GM23338 (cell line): ENCODE measurements at regions not wholly inside any gene's neighbourhood (a gene's known extent, or its start where the extent isn't known, plus 50 kb on each side); places are given as distances from the start of the nearest gene placed in this dataset.

Experiments used
- ATAC-seq: fragments of 200-7000 bp; cut with Tn5 transposase; 3 replicates; pipeline ENCODE4 v1.9.1; 2020
- DNase-seq: peaks from one replicate; pipeline ENCODE4 v3.0.0-alpha.2; 2015; ENCODE audit warnings: low spot score
- H2AFZ ChIP-seq: fragments of 200-600 bp; sonication (generic); 2 replicates; pipeline ENCODE4 v1.8.0; 2016; ENCODE audit warnings: antibody characterized with exemption, mild to moderate bottlenecking, moderate library complexity
- H3F3A ChIP-seq: fragments of 200-600 bp; sonication (generic); replicated peaks from 2 replicates; pipeline ENCODE4 v1.8.0; 2017; ENCODE audit warnings: antibody characterized with exemption, mixed run types, low read depth
- H3K27ac ChIP-seq: fragments of 200-600 bp; sonication (generic); 2 replicates; pipeline ENCODE4 v1.6.1; 2016; ENCODE audit warnings: low read depth
- H3K27me3 ChIP-seq: fragments of 200-600 bp; sonication (generic); 2 replicates; pipeline ENCODE4 v1.8.0; 2016; ENCODE audit warnings: mild to moderate bottlenecking, mixed run types, moderate library complexity; ENCODE audit not compliant: insufficient read depth
- H3K36me3 ChIP-seq: fragments of 200-600 bp; sonication (generic); 2 replicates; pipeline ENCODE4 v1.8.0; 2016; ENCODE audit warnings: mild to moderate bottlenecking; ENCODE audit not compliant: insufficient read depth
- H3K4me1 ChIP-seq: fragments of 200-600 bp; sonication (generic); 2 replicates; pipeline ENCODE4 v1.8.0; 2016; ENCODE audit warnings: mild to moderate bottlenecking, moderate library complexity; ENCODE audit not compliant: insufficient read depth
- H3K4me2 ChIP-seq: fragments of 200-600 bp; sonication (generic); 2 replicates; pipeline ENCODE4 v1.7.1; 2017; ENCODE audit warnings: mixed run types
- H3K4me3 ChIP-seq: fragments of 200-600 bp; sonication (generic); 2 replicates; pipeline ENCODE4 v1.6.1; 2016; ENCODE audit warnings: mixed run types
- H3K79me2 ChIP-seq: fragments of 200-600 bp; sonication (generic); replicated peaks from 2 replicates; pipeline ENCODE4 v1.8.0; 2017; ENCODE audit warnings: mild to moderate bottlenecking; ENCODE audit not compliant: insufficient read depth
- H3K9me2 ChIP-seq: fragments of 200-600 bp; sonication (generic); 2 replicates; pipeline ENCODE4 v1.8.0; 2017; ENCODE audit not compliant: insufficient read depth
- H4K20me1 ChIP-seq: fragments of 200-600 bp; sonication (generic); replicated peaks from 2 replicates; pipeline ENCODE4 v1.8.0; 2017; ENCODE audit warnings: mild to moderate bottlenecking; ENCODE audit not compliant: insufficient read depth
- H3K27ac Mint-ChIP-seq: 2 replicates; pipeline ENCODE4 v1.8.0; 2020; ENCODE audit warnings: inconsistent platforms, mild to moderate bottlenecking, moderate library complexity, mixed read lengths
- H3K27me3 Mint-ChIP-seq: 3 replicates; pipeline ENCODE4 v1.8.0; 2022; ENCODE audit warnings: low read depth, mild to moderate bottlenecking, moderate library complexity, mixed read lengths, inconsistent platforms; ENCODE audit not compliant: insufficient read depth, poor library complexity
- H3K36me3 Mint-ChIP-seq: 3 replicates; pipeline ENCODE4 v1.8.0; 2021; ENCODE audit warnings: low read depth, mild to moderate bottlenecking, inconsistent platforms, moderate library complexity, mixed read lengths
- H3K4me1 Mint-ChIP-seq: 3 replicates; pipeline ENCODE4 v1.8.0; 2020; ENCODE audit warnings: mild to moderate bottlenecking, inconsistent platforms, mixed read lengths
- H3K4me3 Mint-ChIP-seq: 3 replicates; pipeline ENCODE4 v1.8.0; 2021; ENCODE audit warnings: moderate library complexity, mild to moderate bottlenecking, inconsistent platforms, mixed read lengths
- H3K9me3 Mint-ChIP-seq: 3 replicates; pipeline ENCODE4 v1.8.0; 2020; ENCODE audit warnings: moderate library complexity, mild to moderate bottlenecking, inconsistent platforms, mixed read lengths
- EZH2phosphoT487 ChIP-seq: fragments of 200-600 bp; sonication (generic); IDR thresholded peaks from one replicate; pipeline ENCODE4 v1.8.1; 2018; ENCODE audit warnings: antibody characterized with exemption; ENCODE audit not compliant: unreplicated experiment
- JUNB ChIP-seq: IDR thresholded peaks from one replicate; pipeline ENCODE4 v1.6.1; 2016; ENCODE audit warnings: antibody characterized with exemption; ENCODE audit not compliant: unreplicated experiment
- STAT1 ChIP-seq: IDR thresholded peaks from one replicate; pipeline ENCODE4 v1.6.1; 2016; ENCODE audit warnings: antibody characterized with exemption; ENCODE audit not compliant: unreplicated experiment
- ZNF114 ChIP-seq: fragments of 250-450 bp; sonication (Bioruptor Pico); IDR thresholded peaks from 2 replicates; pipeline ENCODE4 v1.5.0; 2020; ENCODE audit warnings: mild to moderate bottlenecking, moderate library complexity
- TF ChIP-seq, protein P1 (sequence below): fragments of 250-450 bp; sonication (Bioruptor Pico); IDR thresholded peaks from 2 replicates; pipeline ENCODE4 v1.5.0; 2020; ENCODE audit warnings: mild to moderate bottlenecking, moderate library complexity
- TF ChIP-seq, protein P2 (sequence below): IDR thresholded peaks from 2 replicates; pipeline ENCODE4 v1.6.1; 2016; ENCODE audit warnings: antibody characterized with exemption

DNA sequence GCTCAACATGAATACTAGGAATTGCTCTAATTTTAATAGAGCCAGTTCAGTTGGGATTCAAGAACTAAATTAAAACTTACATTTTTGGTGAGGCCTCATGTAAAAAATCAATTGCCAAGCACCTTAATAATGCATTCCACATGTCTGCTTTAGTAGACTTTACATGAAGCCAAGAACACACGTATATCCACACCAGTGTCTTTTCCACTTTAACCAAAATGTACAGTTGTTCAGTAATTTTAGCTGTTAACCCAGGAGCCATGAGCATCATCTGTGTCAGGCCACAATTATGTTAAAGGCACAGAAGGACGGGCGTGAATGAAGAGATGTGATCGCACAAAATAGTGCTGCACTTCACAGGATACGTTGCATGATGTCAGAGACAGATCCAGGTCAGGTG lies 136.7 kb downstream of the TLR5 start (continued):
- no peak for TF ChIP-seq STAT1
- TF ChIP-seq, protein P1, sequence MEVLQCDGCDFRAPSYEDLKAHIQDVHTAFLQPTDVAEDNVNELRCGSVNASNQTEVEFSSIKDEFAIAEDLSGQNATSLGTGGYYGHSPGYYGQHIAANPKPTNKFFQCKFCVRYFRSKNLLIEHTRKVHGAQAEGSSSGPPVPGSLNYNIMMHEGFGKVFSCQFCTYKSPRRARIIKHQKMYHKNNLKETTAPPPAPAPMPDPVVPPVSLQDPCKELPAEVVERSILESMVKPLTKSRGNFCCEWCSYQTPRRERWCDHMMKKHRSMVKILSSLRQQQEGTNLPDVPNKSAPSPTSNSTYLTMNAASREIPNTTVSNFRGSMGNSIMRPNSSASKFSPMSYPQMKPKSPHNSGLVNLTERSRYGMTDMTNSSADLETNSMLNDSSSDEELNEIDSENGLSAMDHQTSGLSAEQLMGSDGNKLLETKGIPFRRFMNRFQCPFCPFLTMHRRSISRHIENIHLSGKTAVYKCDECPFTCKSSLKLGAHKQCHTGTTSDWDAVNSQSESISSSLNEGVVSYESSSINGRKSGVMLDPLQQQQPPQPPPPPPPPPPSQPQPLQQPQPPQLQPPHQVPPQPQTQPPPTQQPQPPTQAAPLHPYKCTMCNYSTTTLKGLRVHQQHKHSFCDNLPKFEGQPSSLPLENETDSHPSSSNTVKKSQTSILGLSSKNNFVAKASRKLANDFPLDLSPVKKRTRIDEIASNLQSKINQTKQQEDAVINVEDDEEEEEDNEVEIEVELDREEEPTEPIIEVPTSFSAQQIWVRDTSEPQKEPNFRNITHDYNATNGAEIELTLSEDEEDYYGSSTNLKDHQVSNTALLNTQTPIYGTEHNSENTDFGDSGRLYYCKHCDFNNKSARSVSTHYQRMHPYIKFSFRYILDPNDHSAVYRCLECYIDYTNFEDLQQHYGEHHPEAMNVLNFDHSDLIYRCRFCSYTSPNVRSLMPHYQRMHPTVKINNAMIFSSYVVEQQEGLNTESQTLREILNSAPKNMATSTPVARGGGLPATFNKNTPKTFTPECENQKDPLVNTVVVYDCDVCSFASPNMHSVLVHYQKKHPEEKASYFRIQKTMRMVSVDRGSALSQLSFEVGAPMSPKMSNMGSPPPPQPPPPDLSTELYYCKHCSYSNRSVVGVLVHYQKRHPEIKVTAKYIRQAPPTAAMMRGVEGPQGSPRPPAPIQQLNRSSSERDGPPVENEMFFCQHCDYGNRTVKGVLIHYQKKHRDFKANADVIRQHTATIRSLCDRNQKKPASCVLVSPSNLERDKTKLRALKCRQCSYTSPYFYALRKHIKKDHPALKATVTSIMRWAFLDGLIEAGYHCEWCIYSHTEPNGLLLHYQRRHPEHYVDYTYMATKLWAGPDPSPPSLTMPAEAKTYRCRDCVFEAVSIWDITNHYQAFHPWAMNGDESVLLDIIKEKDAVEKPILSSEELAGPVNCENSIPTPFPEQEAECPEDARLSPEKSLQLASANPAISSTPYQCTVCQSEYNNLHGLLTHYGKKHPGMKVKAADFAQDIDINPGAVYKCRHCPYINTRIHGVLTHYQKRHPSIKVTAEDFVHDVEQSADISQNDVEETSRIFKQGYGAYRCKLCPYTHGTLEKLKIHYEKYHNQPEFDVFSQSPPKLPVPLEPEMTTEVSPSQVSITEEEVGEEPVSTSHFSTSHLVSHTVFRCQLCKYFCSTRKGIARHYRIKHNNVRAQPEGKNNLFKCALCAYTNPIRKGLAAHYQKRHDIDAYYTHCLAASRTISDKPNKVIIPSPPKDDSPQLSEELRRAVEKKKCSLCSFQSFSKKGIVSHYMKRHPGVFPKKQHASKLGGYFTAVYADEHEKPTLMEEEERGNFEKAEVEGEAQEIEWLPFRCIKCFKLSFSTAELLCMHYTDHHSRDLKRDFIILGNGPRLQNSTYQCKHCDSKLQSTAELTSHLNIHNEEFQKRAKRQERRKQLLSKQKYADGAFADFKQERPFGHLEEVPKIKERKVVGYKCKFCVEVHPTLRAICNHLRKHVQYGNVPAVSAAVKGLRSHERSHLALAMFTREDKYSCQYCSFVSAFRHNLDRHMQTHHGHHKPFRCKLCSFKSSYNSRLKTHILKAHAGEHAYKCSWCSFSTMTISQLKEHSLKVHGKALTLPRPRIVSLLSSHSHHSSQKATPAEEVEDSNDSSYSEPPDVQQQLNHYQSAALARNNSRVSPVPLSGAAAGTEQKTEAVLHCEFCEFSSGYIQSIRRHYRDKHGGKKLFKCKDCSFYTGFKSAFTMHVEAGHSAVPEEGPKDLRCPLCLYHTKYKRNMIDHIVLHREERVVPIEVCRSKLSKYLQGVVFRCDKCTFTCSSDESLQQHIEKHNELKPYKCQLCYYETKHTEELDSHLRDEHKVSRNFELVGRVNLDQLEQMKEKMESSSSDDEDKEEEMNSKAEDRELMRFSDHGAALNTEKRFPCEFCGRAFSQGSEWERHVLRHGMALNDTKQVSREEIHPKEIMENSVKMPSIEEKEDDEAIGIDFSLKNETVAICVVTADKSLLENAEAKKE (CRISPR knock-in tag): no peak
- TF ChIP-seq, protein P2, sequence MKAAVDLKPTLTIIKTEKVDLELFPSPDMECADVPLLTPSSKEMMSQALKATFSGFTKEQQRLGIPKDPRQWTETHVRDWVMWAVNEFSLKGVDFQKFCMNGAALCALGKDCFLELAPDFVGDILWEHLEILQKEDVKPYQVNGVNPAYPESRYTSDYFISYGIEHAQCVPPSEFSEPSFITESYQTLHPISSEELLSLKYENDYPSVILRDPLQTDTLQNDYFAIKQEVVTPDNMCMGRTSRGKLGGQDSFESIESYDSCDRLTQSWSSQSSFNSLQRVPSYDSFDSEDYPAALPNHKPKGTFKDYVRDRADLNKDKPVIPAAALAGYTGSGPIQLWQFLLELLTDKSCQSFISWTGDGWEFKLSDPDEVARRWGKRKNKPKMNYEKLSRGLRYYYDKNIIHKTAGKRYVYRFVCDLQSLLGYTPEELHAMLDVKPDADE: no peak
- no peak for TF ChIP-seq ZNF114
- no peak for TF ChIP-seq JUNB

DNA sequence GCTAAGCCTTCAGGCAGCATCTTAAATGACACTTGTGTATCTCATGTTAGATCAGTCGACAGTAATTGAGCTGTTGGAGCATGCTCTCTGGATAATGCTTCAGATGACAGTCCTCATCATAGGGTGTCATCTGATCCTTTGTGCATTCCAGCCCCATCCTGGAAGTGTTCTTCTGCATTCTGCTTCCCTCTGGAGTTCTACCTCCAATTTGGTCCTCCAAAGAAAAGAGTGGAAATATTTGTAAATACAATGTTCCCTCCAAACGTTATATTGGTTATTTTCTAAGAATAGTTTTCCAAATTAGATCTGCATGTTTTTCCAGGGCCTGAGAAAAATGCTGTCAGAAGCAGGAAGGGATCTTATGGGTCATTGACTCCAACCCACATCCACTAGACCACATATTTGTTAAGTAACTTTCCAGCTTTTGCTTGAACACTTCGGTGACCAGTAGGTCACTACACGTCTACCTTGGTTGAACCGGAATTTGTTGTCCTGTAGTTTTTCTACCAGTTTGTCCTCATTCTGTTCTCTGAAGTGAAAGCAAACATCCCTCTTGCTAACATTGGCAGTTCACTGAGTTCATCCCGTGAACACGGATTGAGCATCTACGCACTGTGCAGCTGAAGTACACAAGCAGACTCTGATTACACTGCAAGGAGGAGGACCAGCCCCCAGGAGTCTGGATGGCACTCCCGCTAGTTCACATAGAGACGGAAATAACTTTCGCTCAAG lies 136.0 kb downstream of the TLR5 start:
- no peak for DNase-seq
- Histone ChIP-seq H2AFZ (no peak overlapping the region), H3K79me2 (no peaks in the 10 kb centered on the region), H3K27me3 (peaks cover 8% of the 10 kb centered on the region; the same call in 1 of the 2 replicates), H3K4me1 (peaks cover 48% of the 10 kb centered on the region), H3F3A (no peaks in the 10 kb centered on the region), H3K27ac (no peak overlapping the region), H3K9me2 (no peaks in the 10 kb centered on the region), H3K4me2 (no peak overlapping the region), H4K20me1 (no peaks in the 10 kb centered on the region), H3K36me3 (no peaks in the 10 kb centered on the region), H3K4me3 (no peak overlapping the region)
- ATAC-seq: no peak
- no peak overlapping the region for H3K4me3 Mint-ChIP-seq
- H3K9me3 Mint-ChIP-seq: no peaks in the 10 kb centered on the region
- peaks cover 23% of the 10 kb centered on the region for H3K36me3 Mint-ChIP-seq
- TF ChIP-seq EZH2phosphoT487: no peak
- H3K4me1 Mint-ChIP-seq: peaks cover 49% of the 10 kb centered on the region
- no peak overlapping the region; the same call in 1 of the 2 replicates for H3K27ac Mint-ChIP-seq
- peaks cover 3% of the 10 kb centered on the region for H3K27me3 Mint-ChIP-seq
